Tibial nerve (tissue), 4 donors: ENCODE measurements at regions not wholly inside any gene's neighbourhood (a gene's known extent, or its start where the extent isn't known, plus 50 kb on each side); places are given as distances from the start of the nearest gene placed in this dataset.

ENCODE experiments used
- DNase-seq, 2 donors: peaks; one replicate each; pipeline ENCODE4 v3.0.0-alpha.2; 2019; ENCODE audit warnings: low spot score in 2 of 2
- H3K27ac ChIP-seq, 4 donors: fragments of 200-600 bp; sonication (generic) in 3 of 4; one replicate each; pipeline ENCODE4 v1.5.1; 2017 to 2019; ENCODE audit warnings: mild to moderate bottlenecking in 1 of 4
- H3K27me3 ChIP-seq, 2 donors: fragments of 200-600 bp; sonication (generic) in 1 of 2; one replicate each; pipeline versions ENCODE4 v1.5.1 to v1.6.0; 2017 to 2019
- H3K36me3 ChIP-seq, 3 donors: fragments of 200-600 bp; sonication (generic); one replicate each; pipeline ENCODE4 v1.5.1; 2018 to 2019
- H3K4me1 ChIP-seq, 4 donors: fragments of 200-600 bp; sonication (generic) in 3 of 4; one replicate each; pipeline ENCODE4 v1.5.1; 2017 to 2019
- H3K4me3 ChIP-seq, 4 donors: fragments of 200-600 bp; sonication (generic) in 3 of 4; one replicate each; pipeline ENCODE4 v1.5.1; 2017 to 2019; ENCODE audit warnings: mild to moderate bottlenecking in 1 of 4, moderate library complexity in 1 of 4
- H3K9me3 ChIP-seq, 4 donors: fragments of 200-600 bp; sonication (generic) in 3 of 4; one replicate each; pipeline ENCODE4 v1.5.1; 2017 to 2019
- CTCF ChIP-seq, 5 experiments: fragments of 200-600 bp in 3 of 5; fragments of 450-650 bp in 2 of 5; sonication (generic) in 3 of 5; IDR thresholded peaks; one replicate each; pipeline ENCODE4 v1.5.1; 2016 to 2019; ENCODE audit warnings: antibody characterized with exemption in 5 of 5, mild to moderate bottlenecking in 3 of 5, moderate library complexity in 2 of 5
- EP300 ChIP-seq, 2 donors: sonication (generic); formaldehyde crosslinking; IDR thresholded peaks; one replicate each; pipeline ENCODE4 v1.6.1; 2017; ENCODE audit warnings: antibody characterized with exemption in 2 of 2, mild to moderate bottlenecking in 1 of 2
- POLR2A ChIP-seq, 2 donors: fragments of 450-650 bp; IDR thresholded peaks; one replicate each; pipeline ENCODE4 v1.6.1; 2017; ENCODE audit warnings: antibody characterized with exemption in 2 of 2, mild to moderate bottlenecking in 2 of 2, moderate library complexity in 2 of 2
- WGBS, 2 donors: methylation state at CpG; one replicate each; pipeline ENCODE4 v1.1.5; 2018; 5-methylcytosine and 5-hydroxymethylcytosine counted together

DNA sequence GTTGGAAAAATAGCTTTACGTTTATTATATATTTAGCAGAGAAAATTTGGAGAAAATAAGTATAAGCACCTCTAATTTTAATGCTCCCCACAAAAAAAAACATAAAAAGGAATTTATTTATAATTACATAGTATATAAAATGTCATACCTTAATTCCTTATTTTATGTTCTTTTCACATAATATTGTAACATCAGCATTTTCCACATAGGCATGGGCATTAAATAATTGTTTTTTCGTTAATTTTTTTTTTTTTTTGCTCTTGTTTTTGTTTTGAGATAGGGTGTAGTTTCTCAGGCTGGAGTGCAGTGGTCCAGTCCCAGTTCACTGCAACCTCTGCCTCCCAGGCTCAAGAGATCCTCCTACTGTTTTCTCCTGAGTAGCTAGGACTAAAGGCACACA lies 329.8 kb upstream of the FOXG1 start:
- no peaks in the 10 kb centered on the region for H3K36me3 ChIP-seq
- WGBS, 2 donors: 71 to 76% methylated on average over 2 of the region's 2 CpGs
- H3K27ac ChIP-seq: no peak overlapping the region
- TF ChIP-seq POLR2A (IDR thresholded peaks at IDR 0.05) (no peak), EP300 (IDR thresholded peaks at IDR 0.05) (no peak), CTCF (IDR thresholded peaks at IDR 0.05) (no peak)
- H3K4me1 ChIP-seq: no peaks in the 10 kb centered on the region
- no peak for DNase-seq
- H3K4me3 ChIP-seq: no peak overlapping the region
- H3K27me3 ChIP-seq: no peaks in the 10 kb centered on the region
- peaks cover 0 to 4% (median 0%) of the 10 kb centered on the region in 4 donors for H3K9me3 ChIP-seq

DNA sequence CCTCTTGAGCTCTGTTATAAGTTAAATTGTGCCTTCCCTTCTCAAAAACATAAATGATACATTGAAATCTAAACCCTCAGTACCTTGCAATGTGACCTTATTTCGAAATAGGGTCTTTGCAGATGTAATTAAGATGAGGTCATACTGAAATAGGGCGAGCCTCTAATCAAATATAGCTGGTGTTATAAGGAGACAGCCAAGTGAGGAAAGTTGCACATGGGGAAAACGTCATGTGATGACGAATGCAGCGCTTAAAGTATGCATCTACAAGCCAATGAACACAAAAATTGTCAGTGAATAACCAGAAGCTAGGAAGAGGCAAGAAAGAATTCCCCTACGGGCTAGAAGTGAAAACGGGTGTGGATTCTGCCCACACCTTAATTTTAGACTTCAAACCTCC lies 305.2 kb upstream of the FOXG1 start:
- 64 to 65% methylated on average over 7 of the region's 7 CpGs for WGBS, 2 donors
- Histone ChIP-seq H3K4me3 (no peak overlapping the region), H3K27me3 (no peaks in the 10 kb centered on the region), H3K4me1 (no peaks in the 10 kb centered on the region), H3K27ac (no peak overlapping the region), H3K36me3 (no peaks in the 10 kb centered on the region), H3K9me3 (peaks cover 0 to 7% (median 3%) of the 10 kb centered on the region in 4 donors)
- no peak for DNase-seq
- no peak for TF ChIP-seq CTCF (IDR thresholded peaks at IDR 0.05)
- TF ChIP-seq POLR2A (IDR thresholded peaks at IDR 0.05): no peak
- no peak for TF ChIP-seq EP300 (IDR thresholded peaks at IDR 0.05)

- H3K9me3 ChIP-seq: peaks cover 0 to 16% (median 3%) of the 10 kb centered on the region in 4 donors
- no peaks in the 10 kb centered on the region for H3K36me3 ChIP-seq
- TF ChIP-seq EP300 (IDR thresholded peaks at IDR 0.05) (no peak), CTCF (IDR thresholded peaks at IDR 0.05) (no peak), POLR2A (IDR thresholded peaks at IDR 0.05) (no peak)
- H3K27ac ChIP-seq: no peak overlapping the region
- H3K27me3 ChIP-seq: no peaks in the 10 kb centered on the region
- WGBS, 2 donors: 94% methylated on average over 4 of the region's 4 CpGs
- no peak for DNase-seq
- no peak overlapping the region for H3K4me3 ChIP-seq
- H3K4me1 ChIP-seq: no peaks in the 10 kb centered on the region
These were observed 299.0 kb upstream of the FOXG1 start for GRCh38 chr14:28467611-28468010.

DNA sequence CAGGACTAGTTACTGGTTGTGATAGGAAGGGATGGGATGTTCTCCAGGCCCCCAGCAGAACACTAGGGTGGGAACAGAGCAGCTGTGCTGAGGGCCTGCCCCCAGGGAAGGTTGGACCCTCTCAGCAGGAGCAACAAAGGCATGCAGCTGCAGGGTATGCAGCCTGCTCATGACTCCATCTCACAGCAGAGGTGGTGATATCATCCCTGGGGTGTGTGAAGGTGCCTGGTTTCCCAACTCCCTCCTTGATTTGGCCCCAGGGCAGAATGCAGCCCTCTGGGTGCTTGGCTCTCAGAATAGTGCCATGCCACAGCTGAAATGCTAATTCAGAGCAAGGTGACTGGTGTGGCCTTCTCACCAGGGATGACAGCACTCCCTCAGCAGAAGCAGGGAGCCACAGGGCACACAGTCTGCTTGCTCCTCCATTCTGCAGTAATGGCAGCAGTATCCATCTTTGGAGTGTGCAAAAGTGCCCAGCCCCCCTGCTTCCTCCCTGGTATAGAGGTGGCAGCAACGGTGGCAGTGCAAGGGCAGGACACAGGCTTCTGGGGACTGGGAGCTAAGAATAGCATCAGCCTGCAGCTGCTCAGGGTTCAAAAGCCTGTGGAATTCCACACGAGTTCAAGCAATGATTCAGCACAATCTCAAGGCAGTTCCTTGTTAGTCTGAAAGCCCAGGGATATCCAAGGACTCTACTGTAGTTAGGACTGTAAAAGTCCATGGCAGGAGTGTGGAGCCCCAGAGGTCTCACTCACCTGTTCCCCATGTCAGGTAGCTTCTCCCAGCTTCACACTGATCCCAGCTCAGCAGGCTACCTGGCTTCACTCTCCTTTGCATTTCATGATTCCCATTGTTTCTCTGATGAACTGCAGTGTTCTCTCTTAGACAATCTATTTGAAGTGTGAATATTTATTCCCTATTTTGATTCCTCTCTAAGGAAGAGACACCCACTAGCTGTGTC lies 298.1 kb upstream of the FOXG1 start:
- no peaks in the 10 kb centered on the region for H3K27me3 ChIP-seq
- H3K4me3 ChIP-seq: no peak overlapping the region
- 33 to 40% methylated on average over 2 of the region's 2 CpGs for WGBS, 2 donors
- no peaks in the 10 kb centered on the region for H3K4me1 ChIP-seq
- TF ChIP-seq POLR2A (IDR thresholded peaks at IDR 0.05): no peak
- no peak for TF ChIP-seq CTCF (IDR thresholded peaks at IDR 0.05)
- TF ChIP-seq EP300 (IDR thresholded peaks at IDR 0.05): no peak
- H3K36me3 ChIP-seq: no peaks in the 10 kb centered on the region
- DNase-seq: no peak
- H3K9me3 ChIP-seq: peaks cover 0 to 16% (median 3%) of the 10 kb centered on the region in 4 donors
- H3K27ac ChIP-seq: no peak overlapping the region

DNA sequence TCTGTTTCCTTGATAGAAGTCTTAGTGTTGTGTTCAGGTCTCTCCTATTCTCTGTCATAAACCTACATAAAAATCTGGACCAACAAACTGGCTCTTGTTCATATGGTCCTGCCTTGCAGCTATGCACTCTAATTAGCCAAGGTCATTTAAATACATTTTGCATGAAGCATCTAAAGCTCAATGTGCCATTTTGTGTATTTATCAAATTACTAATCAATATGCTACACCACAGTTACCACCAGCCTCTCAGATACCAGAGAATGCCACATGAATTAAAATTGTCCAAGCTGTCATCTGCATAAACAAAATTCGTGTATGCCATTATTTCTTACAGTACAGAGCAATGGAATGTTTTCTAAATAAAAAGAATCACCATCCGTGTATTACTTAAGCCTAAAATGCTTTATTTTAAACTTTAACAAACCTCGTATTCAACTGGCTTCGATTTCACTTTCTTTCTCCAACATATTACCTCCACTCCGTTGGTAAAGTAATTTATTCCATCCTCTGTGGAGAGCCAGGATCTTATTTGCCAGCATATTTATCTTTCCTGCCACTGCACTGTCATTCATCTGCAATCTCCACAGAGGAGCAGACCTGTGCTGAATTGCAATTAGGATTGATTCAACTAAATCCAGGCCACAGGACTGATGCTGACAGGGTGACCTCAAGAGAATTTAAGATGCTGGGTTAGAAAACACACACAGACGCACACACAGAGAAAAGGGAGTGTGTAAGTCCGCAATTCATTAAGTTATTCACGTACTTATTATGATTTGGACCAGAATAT lies 284.1 kb upstream of the FOXG1 start:
- H3K27ac ChIP-seq: no peak overlapping the region
- no peak overlapping the region for H3K4me3 ChIP-seq
- no peak for DNase-seq
- no peaks in the 10 kb centered on the region for H3K36me3 ChIP-seq
- H3K9me3 ChIP-seq: no peaks in the 10 kb centered on the region
- TF ChIP-seq POLR2A (IDR thresholded peaks at IDR 0.05) (no peak), EP300 (IDR thresholded peaks at IDR 0.05) (no peak), CTCF (IDR thresholded peaks at IDR 0.05) (no peak)
- no peaks in the 10 kb centered on the region for H3K27me3 ChIP-seq
- 64% methylated on average over 8 of the region's 8 CpGs for WGBS, 2 donors
- no peaks in the 10 kb centered on the region for H3K4me1 ChIP-seq
